Breast epithelium (tissue), 3 donors: ENCODE measurements at regions not wholly inside any gene's neighbourhood (a gene's known extent, or its start where the extent isn't known, plus 50 kb on each side); places are given as distances from the start of the nearest gene placed in this dataset.

Experiments used
- POLR2A ChIP-seq: fragments of 450-650 bp; IDR thresholded peaks from one replicate; pipeline ENCODE4 v1.6.1; 2016; ENCODE audit warnings: antibody characterized with exemption, mild to moderate bottlenecking, moderate library complexity
- POLR2AphosphoS5 ChIP-seq, 3 donors: sonication (generic); formaldehyde crosslinking; IDR thresholded peaks; one replicate each; pipeline ENCODE4 v1.6.1; 2017; ENCODE audit warnings: antibody characterized with exemption in 3 of 3
- TF ChIP-seq, protein P1 (sequence below), 3 donors: fragments of 450-650 bp; IDR thresholded peaks; one replicate each; pipeline ENCODE4 v1.5.1; 2016 to 2017; ENCODE audit warnings: antibody characterized with exemption in 3 of 3, mild to moderate bottlenecking in 3 of 3, moderate library complexity in 3 of 3

DNA sequence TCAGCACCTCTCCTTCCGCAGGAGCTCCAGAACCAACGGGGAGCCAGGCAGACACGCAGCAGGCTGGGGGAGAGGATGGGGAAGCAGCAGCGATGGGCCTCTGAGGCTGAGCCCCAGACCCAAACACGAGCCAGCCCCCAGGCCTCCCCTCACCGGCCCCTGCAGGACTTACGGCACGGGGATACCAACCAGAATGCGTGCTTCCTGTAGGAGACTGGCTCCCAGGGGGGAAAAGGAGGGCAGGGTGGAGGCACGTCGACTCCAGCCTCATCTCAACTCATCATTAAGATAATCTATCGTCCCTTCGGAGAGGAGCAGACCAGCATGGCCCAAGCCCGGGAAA, 495.1 kb upstream of the MYT1L start:
- TF ChIP-seq, protein P1, sequence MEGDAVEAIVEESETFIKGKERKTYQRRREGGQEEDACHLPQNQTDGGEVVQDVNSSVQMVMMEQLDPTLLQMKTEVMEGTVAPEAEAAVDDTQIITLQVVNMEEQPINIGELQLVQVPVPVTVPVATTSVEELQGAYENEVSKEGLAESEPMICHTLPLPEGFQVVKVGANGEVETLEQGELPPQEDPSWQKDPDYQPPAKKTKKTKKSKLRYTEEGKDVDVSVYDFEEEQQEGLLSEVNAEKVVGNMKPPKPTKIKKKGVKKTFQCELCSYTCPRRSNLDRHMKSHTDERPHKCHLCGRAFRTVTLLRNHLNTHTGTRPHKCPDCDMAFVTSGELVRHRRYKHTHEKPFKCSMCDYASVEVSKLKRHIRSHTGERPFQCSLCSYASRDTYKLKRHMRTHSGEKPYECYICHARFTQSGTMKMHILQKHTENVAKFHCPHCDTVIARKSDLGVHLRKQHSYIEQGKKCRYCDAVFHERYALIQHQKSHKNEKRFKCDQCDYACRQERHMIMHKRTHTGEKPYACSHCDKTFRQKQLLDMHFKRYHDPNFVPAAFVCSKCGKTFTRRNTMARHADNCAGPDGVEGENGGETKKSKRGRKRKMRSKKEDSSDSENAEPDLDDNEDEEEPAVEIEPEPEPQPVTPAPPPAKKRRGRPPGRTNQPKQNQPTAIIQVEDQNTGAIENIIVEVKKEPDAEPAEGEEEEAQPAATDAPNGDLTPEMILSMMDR (IDR thresholded peaks at IDR 0.05), result no peak
- no peak for TF ChIP-seq POLR2A
- no peak for TF ChIP-seq POLR2AphosphoS5 (IDR thresholded peaks at IDR 0.05)
